HEK293T (cell line): ENCODE measurements at regions not wholly inside any gene's neighbourhood (a gene's known extent, or its start where the extent isn't known, plus 50 kb on each side); places are given as distances from the start of the nearest gene placed in this dataset.

Experiments used
- ARNT ChIP-seq: fragments of 450-650 bp; IDR thresholded peaks from 2 replicates; pipeline ENCODE4 v1.6.1; 2017; ENCODE audit warnings: mild to moderate bottlenecking
- BHLHE40 ChIP-seq: fragments of 450-650 bp; IDR thresholded peaks from 2 replicates; pipeline ENCODE4 v1.6.1; 2016; ENCODE audit warnings: mild to moderate bottlenecking, moderate library complexity, borderline replicate concordance
- CTBP1 ChIP-seq: fragments of 450-650 bp; IDR thresholded peaks from 2 replicates; pipeline ENCODE4 v1.6.1; 2016; ENCODE audit warnings: borderline replicate concordance
- ELF4 ChIP-seq: fragments of 450-650 bp; IDR thresholded peaks from 2 replicates; pipeline ENCODE4 v1.6.1; 2017; ENCODE audit warnings: antibody characterized with exemption
- FOXA1 ChIP-seq: fragments of 450-650 bp; IDR thresholded peaks from 2 replicates; pipeline ENCODE4 v1.6.1; 2016; ENCODE audit warnings: mild to moderate bottlenecking
- FOXK2 ChIP-seq: fragments of 450-650 bp; IDR thresholded peaks from 2 replicates; pipeline ENCODE4 v1.6.1; 2016; ENCODE audit warnings: mild to moderate bottlenecking
- FOXM1 ChIP-seq: fragments of 450-650 bp; IDR thresholded peaks from 2 replicates; pipeline ENCODE4 v1.6.1; 2017; ENCODE audit warnings: mild to moderate bottlenecking, borderline replicate concordance
- HDGF ChIP-seq: fragments of 450-650 bp; IDR thresholded peaks from 2 replicates; pipeline ENCODE4 v1.6.1; 2017; ENCODE audit warnings: antibody characterized with exemption, borderline replicate concordance
- LEF1 ChIP-seq: fragments of 450-650 bp; IDR thresholded peaks from 2 replicates; pipeline ENCODE4 v1.6.1; 2017; ENCODE audit warnings: mild to moderate bottlenecking, borderline replicate concordance
- NFRKB ChIP-seq: fragments of 450-650 bp; IDR thresholded peaks from 2 replicates; pipeline ENCODE4 v1.6.1; 2016; ENCODE audit warnings: mild to moderate bottlenecking, moderate library complexity
- PKNOX1 ChIP-seq: fragments of 450-650 bp; IDR thresholded peaks from 2 replicates; pipeline ENCODE4 v1.6.1; 2016
- TARDBP ChIP-seq: fragments of 450-650 bp; IDR thresholded peaks from 2 replicates; pipeline ENCODE4 v1.6.1; 2016
- ZNF384 ChIP-seq: fragments of 450-650 bp; IDR thresholded peaks from 2 replicates; pipeline ENCODE4 v1.6.1; 2016

DNA sequence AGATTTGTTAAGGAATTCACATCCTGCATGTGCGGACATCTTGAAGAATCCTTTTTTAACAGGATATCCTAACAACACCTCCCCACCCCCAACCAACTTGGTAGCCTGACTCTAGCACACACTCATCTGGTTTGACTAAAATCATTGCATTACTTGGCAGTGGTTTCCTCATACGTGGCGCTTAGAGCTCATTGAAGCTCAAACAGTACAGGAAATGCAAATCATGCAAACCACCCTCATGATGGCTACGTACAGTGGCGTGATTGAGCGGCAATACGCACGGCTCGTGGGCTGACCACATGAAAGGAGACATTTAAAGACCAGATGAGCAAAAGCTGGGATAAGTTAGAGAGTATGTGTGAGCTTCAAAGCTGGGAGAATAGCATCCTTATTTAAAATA is 336.2 kb downstream of the ZEB2 start:
- TF ChIP-seq ARNT (no peak), ZNF384 (no peak), HDGF (no peak), BHLHE40 (no peak), NFRKB (no peak), CTBP1 (no peak), FOXK2 (no peak), FOXA1 (no peak), FOXM1 (no peak), ELF4 (no peak), LEF1 (no peak), PKNOX1 (no peak), TARDBP (no peak)
